ENCODE measurements at regions not wholly inside any gene's neighbourhood (a gene's known extent, or its start where the extent isn't known, plus 50 kb on each side); places are given as distances from the start of the nearest gene placed in this dataset.
"Not testable (repeated sequence)": the region's sequence is repeated elsewhere in the genome, so short reads cannot be mapped to it uniquely, and the experiment has no call there.

DNA sequence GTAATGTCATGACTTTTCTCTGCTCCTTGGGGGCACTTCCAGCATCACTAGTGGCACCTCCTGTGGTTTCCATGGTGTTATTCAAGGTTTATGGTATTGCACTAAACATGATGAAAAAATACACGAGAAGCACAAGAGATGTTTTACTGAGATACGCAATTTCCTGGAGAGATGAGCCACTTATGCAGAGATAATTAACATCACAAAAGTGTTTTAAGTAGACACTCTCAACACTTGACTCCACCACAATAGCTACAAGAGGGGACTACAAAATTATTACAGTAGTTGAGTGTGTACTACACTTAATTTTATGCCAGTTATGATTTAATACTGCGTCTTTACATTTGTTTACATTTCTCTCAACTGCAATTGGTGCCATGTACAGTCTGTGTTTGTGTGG, 906.7 kb downstream of the DNAJB9 start:
- no peak for DNase-seq
- Histone ChIP-seq H3K4me1 (no peaks in the 10 kb centered on the region), H3K27ac (no peak overlapping the region), H3K27me3 (no peaks in the 10 kb centered on the region), H3K4me3 (replicated peaks in 1 of 3) (no peak overlapping the region), H3K36me3 (no peaks in the 10 kb centered on the region), H3K9me3 (no peaks in the 10 kb centered on the region)
- TF ChIP-seq POLR2A (IDR thresholded peaks at IDR 0.05): no peak
- TF ChIP-seq, protein P1, sequence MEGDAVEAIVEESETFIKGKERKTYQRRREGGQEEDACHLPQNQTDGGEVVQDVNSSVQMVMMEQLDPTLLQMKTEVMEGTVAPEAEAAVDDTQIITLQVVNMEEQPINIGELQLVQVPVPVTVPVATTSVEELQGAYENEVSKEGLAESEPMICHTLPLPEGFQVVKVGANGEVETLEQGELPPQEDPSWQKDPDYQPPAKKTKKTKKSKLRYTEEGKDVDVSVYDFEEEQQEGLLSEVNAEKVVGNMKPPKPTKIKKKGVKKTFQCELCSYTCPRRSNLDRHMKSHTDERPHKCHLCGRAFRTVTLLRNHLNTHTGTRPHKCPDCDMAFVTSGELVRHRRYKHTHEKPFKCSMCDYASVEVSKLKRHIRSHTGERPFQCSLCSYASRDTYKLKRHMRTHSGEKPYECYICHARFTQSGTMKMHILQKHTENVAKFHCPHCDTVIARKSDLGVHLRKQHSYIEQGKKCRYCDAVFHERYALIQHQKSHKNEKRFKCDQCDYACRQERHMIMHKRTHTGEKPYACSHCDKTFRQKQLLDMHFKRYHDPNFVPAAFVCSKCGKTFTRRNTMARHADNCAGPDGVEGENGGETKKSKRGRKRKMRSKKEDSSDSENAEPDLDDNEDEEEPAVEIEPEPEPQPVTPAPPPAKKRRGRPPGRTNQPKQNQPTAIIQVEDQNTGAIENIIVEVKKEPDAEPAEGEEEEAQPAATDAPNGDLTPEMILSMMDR (IDR thresholded peaks at IDR 0.05): no peak
- intact Hi-C loops (cut with DNase I): no loop called here
- WGBS, 2 donors: 84 to 91% methylated on average over 3 of the region's 3 CpGs

DNA sequence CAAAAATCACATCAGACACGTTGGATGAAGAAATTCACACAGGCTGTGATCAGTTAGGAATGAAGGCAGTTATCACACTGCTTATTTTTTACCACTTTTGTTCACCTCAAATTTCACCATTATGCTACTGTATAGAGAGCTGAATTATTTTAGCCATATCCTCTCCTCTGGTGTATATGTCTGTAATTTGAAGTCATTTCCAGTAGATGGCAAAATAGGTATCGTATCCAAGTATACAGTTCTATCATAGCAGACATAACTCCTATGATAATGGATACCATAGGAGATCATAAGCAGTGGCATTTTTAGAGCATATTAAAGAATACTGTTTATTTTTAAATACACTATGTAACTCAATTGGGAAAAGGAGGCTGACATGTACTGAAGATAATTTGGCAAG, 909.7 kb downstream of the DNAJB9 start:
- intact Hi-C loops (cut with DNase I): no loop called here
- WGBS, 2 donors: 72 to 80% methylated on average over 2 of the region's 2 CpGs
- no peak for DNase-seq
- H3K9me3 ChIP-seq: no peaks in the 10 kb centered on the region
- no peaks in the 10 kb centered on the region for H3K4me1 ChIP-seq
- H3K4me3 ChIP-seq (replicated peaks in 1 of 3): no peak overlapping the region
- no peak for TF ChIP-seq POLR2A (IDR thresholded peaks at IDR 0.05)
- no peaks in the 10 kb centered on the region for H3K36me3 ChIP-seq
- H3K27ac ChIP-seq: no peak overlapping the region
- H3K27me3 ChIP-seq: no peaks in the 10 kb centered on the region

DNA sequence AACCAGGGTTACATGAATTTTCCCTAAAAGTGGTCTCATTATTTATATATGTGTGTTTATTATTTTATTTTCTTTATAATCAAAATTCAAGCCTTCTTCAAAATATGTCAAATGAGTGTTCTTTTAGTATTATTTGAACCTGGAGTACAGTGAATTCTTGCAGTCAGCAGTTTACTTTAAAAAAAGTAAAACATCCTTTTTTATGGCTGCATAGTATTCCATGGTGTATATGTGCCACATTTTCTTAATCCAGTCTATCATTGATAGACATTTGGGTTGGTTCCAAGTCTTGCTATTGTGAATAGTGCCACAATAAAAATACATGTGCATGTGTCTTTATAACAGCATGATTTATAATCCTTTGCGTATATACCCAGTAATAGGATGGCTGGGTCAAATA, 920.9 kb downstream of the DNAJB9 start:
- H3K4me3 ChIP-seq (replicated peaks in 1 of 3); H3K36me3 ChIP-seq; H3K9me3 ChIP-seq; H3K27ac ChIP-seq; H3K4me1 ChIP-seq; intact Hi-C loops (cut with DNase I); H3K27me3 ChIP-seq; DNase-seq: not testable (repeated sequence)
- 93 to 95% methylated on average over 1 of the region's 1 CpG for WGBS, 2 donors

DNA sequence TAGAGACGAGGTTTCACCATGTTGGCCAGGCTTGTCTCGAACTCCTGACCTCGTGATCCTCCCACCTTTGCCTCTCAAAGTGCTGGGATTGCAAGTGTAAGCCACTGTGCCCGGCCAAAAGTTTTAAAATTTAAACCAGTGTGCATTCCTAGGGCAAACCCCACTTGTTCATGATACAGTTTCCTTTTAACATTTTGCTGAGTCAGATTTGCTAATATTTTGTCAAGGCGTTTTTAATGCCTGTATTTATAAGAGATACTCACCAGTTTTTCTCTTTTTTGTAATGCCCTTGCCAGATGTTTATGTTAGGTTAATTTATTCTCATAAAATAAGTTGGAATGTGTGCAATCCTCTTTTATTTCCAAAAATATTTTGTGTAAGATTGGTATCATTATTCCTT, 927.4 kb downstream of the DNAJB9 start:
- WGBS, 2 donors: 90 to 91% methylated on average over 5 of the region's 5 CpGs
- no peak for TF ChIP-seq POLR2A (IDR thresholded peaks at IDR 0.05)
- TF ChIP-seq, protein P1 (IDR thresholded peaks at IDR 0.05): no peak
- no peaks in the 10 kb centered on the region for H3K9me3 ChIP-seq
- no peaks in the 10 kb centered on the region for H3K36me3 ChIP-seq
- no peak for DNase-seq
- no peaks in the 10 kb centered on the region for H3K27me3 ChIP-seq
- H3K27ac ChIP-seq: no peak overlapping the region
- no peak overlapping the region for H3K4me3 ChIP-seq (replicated peaks in 1 of 3)
- intact Hi-C loops (cut with DNase I): no loop called here
- H3K4me1 ChIP-seq: no peaks in the 10 kb centered on the region

DNA sequence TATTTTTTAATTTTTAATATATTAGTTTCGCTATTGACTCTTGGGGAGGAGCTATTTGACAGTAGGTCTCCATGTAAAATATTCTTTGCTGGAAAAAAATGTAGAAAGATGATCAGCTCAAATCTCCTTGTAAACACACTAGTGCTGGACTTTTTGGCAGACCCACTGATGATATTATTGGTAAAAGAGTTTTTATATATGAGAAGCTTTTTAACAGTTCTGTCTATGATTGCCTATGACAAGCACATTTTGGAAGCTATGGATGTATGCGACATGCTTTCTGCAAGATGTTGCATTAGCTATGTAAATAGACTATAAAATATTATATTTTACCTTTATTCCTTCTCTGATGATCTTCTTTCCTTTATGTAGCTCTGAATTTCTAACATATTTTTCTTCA, 928.5 kb downstream of the DNAJB9 start:
- 87 to 92% methylated on average over 2 of the region's 2 CpGs for whole genome bisulfite sequencing, 2 donors
- H3K27me3 ChIP-seq: no peaks in the 10 kb centered on the region
- no peak overlapping the region for H3K27ac ChIP-seq
- H3K4me1 ChIP-seq: no peaks in the 10 kb centered on the region
- intact Hi-C loops (cut with DNase I): no loop called here
- H3K36me3 ChIP-seq: no peaks in the 10 kb centered on the region
- DNase-seq: no peak
- H3K9me3 ChIP-seq: no peaks in the 10 kb centered on the region
- no peak overlapping the region for H3K4me3 ChIP-seq (replicated peaks in 1 of 3)
- no peak for TF ChIP-seq POLR2A (IDR thresholded peaks at IDR 0.05)
- TF ChIP-seq, protein P1 (IDR thresholded peaks at IDR 0.05): no peak

DNA sequence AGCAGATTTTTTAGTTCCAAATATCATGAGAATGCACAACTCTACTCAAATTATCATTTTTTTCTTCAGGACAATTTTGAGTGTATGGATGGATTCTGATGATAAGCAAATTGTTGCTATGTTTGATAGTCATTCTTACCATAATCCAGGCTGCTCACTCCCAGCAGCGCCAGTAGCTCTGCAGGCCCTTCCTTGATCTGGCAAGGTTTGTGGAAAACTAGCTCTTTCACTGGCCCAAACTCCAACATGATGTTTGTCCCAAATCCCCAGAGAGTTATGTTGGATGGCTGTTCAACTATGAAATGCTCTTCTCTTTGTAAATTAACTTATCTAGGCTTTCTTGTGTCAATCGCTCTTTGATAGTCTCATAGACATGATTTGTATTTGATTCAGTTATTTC, 933.7 kb downstream of the DNAJB9 start:
- intact Hi-C loops (cut with DNase I): no loop called here
- H3K4me1 ChIP-seq: no peaks in the 10 kb centered on the region
- no peak for DNase-seq
- H3K27me3 ChIP-seq: no peaks in the 10 kb centered on the region
- H3K4me3 ChIP-seq (replicated peaks in 1 of 3): no peak overlapping the region
- H3K9me3 ChIP-seq: no peaks in the 10 kb centered on the region
- H3K27ac ChIP-seq: no peak overlapping the region
- H3K36me3 ChIP-seq: no peaks in the 10 kb centered on the region
- TF ChIP-seq, protein P1 (IDR thresholded peaks at IDR 0.05): no peak
- TF ChIP-seq POLR2A (IDR thresholded peaks at IDR 0.05): no peak
- 83 to 87% methylated on average over 2 of the region's 2 CpGs for WGBS, 2 donors

Measured in thyroid gland (tissue), 4 donors.